Skeletal muscle satellite cell (primary cell): ENCODE measurements at regions not wholly inside any gene's neighbourhood (a gene's known extent, or its start where the extent isn't known, plus 50 kb on each side); places are given as distances from the start of the nearest gene placed in this dataset.
"Not testable (repeated sequence)": the region's sequence is repeated elsewhere in the genome, so short reads cannot be mapped to it uniquely, and the experiment has no call there.

Source experiments
- H3K27me3 ChIP-seq: 2 replicates; pipeline ENCODE4 v1.7.0; 2013; ENCODE audit warnings: low read length; ENCODE audit not compliant: control insufficient read depth, insufficient read depth
- H3K36me3 ChIP-seq: 2 replicates; pipeline ENCODE4 v1.7.0; 2013; ENCODE audit warnings: mild to moderate bottlenecking, control low read depth, low read length; ENCODE audit not compliant: insufficient read depth
- H3K4me1 ChIP-seq: 2 replicates; pipeline ENCODE4 v1.7.0; 2013; ENCODE audit warnings: low read length; ENCODE audit not compliant: control insufficient read depth, insufficient read depth
- H3K4me2 ChIP-seq: 2 replicates; pipeline ENCODE4 v1.7.0; 2013; ENCODE audit warnings: mild to moderate bottlenecking, low read length
- H3K4me3 ChIP-seq: 2 replicates; pipeline ENCODE4 v1.7.0; 2013; ENCODE audit warnings: low read length
- H3K9ac ChIP-seq: 2 replicates; pipeline ENCODE4 v1.7.0; 2013; ENCODE audit warnings: mild to moderate bottlenecking, low read depth, low read length, moderate library complexity
- H3K9me3 ChIP-seq: replicated peaks from 2 replicates; pipeline ENCODE4 v1.7.0; 2013; ENCODE audit warnings: mild to moderate bottlenecking, control low read depth, low read length

DNA sequence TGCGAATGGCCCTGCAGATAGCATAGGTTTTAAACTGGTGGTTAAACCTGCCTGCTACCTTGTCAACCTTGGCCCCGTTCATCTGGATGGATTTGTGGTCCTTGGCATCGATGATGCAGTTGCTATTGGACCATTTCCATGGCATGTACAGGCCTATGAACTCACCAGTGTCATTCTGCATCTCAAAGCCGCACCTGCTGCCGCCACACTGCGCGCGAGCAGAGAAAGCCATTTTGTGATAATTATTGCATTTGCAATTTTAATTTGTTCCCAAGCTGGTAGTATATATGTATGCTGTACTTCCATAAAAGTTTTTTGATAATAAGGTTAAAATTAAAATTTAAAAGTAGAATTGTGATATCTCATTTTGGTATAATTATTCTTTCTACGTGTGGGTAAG is 94.8 kb upstream of the UXS1 start:
- Histone ChIP-seq H3K4me2 (no peak overlapping the region), H3K9me3 (no peaks in the 10 kb centered on the region), H3K4me3 (no peak overlapping the region), H3K4me1 (no peaks in the 10 kb centered on the region), H3K27me3 (peaks cover 14% of the 10 kb centered on the region), H3K36me3 (no peaks in the 10 kb centered on the region), H3K9ac (no peak overlapping the region)

DNA sequence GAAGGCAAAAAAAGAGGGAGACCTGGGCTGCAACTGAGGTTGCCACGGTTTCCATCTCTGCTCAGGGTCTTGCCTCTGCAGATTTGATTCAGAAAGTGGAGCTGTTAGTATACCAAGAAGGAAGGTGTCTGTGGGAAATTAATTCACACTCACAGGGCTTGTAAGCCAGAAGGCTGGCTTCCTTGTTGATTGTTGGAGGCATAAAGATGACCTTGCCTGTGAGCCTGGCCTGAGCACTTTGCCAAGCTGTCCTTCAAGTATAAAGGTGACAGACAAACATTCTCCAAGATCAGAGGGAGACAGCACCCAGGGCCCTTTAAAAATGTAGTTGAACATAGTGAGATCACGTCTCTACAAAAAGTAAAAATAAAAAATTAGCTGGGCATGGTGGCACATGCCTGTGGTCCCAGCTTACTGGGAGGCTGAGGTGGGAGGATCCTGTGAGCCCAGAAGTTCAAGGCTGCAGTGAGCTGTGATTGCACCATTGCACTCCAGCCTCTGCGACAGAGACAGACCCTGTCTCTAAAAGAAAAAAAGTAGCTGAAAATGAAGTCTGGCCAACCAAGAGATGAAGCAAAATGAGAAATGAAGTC is 91.2 kb upstream of the UXS1 start:
- H3K4me3 ChIP-seq = no peak overlapping the region
- H3K4me2 ChIP-seq = no peak overlapping the region
- no peaks in the 10 kb centered on the region for H3K36me3 ChIP-seq
- no peaks in the 10 kb centered on the region for H3K9me3 ChIP-seq
- peaks cover 23% of the 10 kb centered on the region for H3K27me3 ChIP-seq
- no peak overlapping the region for H3K9ac ChIP-seq
- no peaks in the 10 kb centered on the region for H3K4me1 ChIP-seq

DNA sequence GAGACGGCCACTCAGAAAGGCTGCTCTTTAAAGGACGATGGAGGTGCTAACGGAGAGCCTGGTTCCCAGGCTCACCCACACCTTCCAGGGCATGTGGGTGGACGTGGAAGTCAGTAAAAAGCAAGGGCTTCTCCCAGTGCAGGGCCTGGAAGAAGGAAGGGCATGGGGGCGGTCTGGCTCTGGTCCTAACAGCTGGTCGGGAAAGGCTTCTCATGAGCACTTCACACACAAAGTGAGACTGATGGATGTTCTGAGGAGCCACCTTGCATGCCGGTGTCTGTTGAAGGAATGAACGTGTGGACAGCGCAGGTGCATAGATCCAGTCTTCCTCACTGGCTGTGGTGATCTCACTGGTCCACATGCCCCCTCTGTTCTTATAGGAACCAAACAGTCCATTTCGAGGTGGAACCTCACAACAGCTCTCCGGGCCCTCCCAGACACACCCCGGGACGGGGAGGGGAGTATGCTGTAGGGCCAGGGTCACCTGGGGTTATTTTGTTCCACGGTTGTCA is 90.6 kb upstream of the UXS1 start:
- Histone ChIP-seq H3K36me3 (no peaks in the 10 kb centered on the region), H3K4me1 (no peaks in the 10 kb centered on the region), H3K27me3 (peaks cover 23% of the 10 kb centered on the region)

DNA sequence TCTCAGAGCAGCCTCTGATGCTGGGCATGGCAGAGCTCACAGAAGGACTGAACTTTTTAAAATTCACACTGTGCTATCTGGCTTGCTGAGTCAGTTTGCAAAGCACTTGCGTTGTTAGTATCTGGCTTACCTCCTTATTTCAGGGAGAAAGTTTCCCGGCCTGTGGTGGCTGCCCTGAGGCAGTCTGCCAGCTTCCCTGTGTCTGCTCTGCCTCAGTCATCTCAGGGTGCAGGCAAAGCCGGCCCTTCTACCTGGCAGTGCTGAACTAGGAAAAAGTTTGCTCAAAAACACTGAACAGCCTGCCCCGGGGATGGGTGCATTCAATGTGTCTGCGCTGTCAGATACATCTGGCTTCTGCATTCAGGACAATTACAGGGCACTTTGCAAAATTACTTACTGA is 90.2 kb upstream of the UXS1 start:
- Histone ChIP-seq H3K9me3 (no peaks in the 10 kb centered on the region), H3K36me3 (no peaks in the 10 kb centered on the region), H3K4me3 (no peak overlapping the region), H3K27me3 (peaks cover 23% of the 10 kb centered on the region), H3K9ac (no peak overlapping the region), H3K4me1 (no peaks in the 10 kb centered on the region), H3K4me2 (no peak overlapping the region)

More for the DNA sequence above, 90.6 kb upstream of the UXS1 start:
- no peak overlapping the region for H3K4me3 ChIP-seq
- H3K4me2 ChIP-seq = no peak overlapping the region
- H3K9ac ChIP-seq = no peak overlapping the region
- no peaks in the 10 kb centered on the region for H3K9me3 ChIP-seq

DNA sequence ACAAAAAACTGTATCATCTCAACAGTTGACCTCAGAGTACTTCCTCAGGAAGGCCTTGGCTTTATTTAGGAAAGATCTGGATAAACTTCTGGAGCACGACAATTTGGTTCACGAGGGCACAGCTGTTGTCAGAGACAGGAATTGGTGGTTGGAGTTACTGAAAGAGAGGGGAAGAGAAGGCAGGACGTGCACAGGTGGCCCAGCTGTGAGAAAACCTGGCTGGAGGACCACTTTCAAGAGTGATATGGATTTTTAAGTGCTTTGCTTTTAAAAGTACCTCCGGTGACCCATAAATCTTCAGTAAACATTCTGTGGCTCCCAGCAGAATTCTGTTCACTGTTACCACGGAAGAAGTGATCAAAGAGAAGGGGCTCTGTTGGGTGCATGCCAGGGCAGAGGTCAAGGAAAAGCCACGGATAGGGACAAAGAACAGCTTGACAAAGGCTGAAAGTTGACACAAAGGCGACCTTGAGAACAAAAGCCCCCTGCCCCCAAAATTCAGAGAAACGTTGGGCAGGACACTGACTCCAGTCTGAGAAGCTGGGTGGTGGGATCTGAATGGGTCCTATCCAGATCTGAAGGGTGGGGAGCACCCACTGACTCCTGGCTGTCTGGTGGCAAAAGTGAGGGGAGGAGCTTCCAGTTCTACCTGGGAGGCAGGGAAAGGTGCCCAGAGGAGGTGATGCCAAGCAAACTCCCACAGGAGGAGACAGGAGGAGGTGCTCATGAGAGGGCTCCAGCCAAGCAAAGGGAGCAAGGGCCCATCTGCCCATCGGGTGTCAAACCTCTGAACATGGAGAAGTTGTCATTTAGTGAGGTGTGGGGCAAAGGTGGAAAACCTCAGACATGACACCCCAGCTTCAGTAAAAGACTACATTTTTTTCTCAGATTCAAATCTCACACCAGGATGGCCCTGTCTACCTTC is 89.4 kb upstream of the UXS1 start:
- H3K27me3 ChIP-seq = peaks cover 23% of the 10 kb centered on the region
- H3K9ac ChIP-seq, H3K4me3 ChIP-seq, H3K4me1 ChIP-seq, H3K36me3 ChIP-seq, H3K9me3 ChIP-seq, H3K4me2 ChIP-seq: not testable (repeated sequence)

DNA sequence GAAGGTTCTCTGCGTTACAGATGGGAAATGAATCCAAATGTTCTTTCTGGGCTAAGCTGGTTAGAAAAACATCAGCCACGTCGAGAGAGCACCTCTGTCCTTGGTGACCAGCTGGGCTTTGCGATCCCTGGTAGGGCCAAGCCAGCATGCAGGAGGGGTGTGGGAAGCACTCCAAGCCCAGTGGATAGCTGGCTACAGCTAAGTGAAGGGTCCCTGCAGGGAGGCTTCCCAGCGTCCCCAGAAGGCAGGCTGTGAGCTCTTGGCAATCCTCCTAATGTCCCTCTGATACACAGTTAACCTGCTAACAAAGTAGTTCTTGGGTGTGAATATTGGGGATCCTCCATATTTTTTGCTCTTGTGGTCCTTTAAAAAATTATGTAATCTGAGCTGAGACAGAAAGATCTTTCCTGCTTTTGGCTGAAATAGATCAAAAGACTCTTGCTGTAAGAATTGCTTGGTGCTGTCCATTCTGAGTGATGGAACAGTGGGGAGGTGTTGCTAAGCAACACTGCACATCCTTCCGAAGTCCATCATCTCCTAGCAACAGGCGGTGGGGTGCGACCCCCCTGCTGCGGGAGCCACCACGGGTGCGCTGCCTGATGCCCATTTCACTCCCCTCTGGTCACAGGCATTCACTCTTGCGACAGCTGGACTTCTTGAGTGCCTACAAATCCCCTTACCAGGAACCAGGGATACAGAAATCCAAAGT is 88.5 kb upstream of the UXS1 start:
- no peak overlapping the region for H3K9ac ChIP-seq
- H3K4me3 ChIP-seq = no peak overlapping the region
- H3K36me3 ChIP-seq = no peaks in the 10 kb centered on the region
- H3K9me3 ChIP-seq = no peaks in the 10 kb centered on the region
- H3K27me3 ChIP-seq = peaks cover 23% of the 10 kb centered on the region
- H3K4me2 ChIP-seq = no peak overlapping the region
- H3K4me1 ChIP-seq = no peaks in the 10 kb centered on the region

DNA sequence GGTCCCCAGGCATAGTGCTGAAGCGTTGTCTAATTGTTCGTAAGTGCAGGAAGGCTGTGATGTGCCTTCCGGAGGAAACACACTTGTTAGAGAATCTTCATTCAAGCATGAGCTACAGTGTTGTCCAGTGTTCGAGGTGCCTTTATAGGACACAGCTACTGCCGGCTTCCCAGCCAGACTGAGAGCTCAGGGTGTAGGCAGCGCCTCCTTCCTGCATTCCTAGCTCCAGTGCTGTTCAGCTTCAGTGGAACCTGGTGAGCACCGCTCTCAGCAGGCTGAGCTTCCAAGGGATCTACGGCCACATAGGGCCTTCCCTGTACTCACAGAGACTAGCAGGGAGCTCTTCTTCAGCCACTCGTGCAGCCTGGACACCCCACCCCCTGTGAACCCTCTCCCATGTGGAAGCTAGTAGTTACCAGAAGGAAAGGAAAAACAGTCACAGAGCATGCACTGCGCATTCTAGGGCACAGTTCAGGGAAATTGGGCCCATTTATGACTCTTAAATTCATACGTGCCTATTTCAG is 87.9 kb upstream of the UXS1 start:
- not testable (repeated sequence) for H3K36me3 ChIP-seq, H3K9ac ChIP-seq, H3K4me1 ChIP-seq, H3K9me3 ChIP-seq, H3K4me3 ChIP-seq, H3K4me2 ChIP-seq
- peaks cover 23% of the 10 kb centered on the region for H3K27me3 ChIP-seq

DNA sequence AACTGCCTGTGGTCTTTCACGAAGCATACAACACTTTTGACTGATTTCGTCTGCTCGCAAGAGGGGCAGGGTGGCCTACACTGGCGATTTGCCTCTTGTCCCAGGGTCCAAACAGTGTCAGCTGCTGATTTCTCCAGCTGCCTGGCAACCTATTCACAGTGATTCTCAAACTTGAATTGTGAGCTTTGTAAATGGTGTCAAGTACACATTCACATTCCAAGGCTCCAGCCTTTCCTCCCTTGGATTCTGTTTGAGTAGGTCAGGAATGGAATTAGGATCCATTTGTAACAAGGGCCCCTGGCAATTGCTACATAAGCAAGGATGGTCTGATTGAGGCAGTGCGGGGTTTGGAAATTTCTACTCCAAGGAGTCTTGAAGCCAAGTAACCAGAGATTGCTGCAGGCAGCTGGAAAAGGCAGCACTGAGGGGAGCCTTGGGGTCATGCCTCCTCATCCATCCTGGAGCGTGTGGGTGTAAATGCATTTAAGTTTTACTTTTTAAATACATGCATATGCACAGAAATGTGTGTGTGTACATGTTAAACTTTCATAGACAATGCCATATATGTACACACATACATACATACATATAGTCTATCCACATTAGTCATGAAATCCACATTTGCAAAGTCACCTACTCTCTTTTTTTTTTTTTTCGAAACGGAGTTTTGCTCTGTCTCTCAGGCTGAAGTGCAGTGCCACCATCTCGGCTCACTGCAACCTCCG is 86.8 kb upstream of the UXS1 start:
- Histone ChIP-seq H3K4me2 (no peak overlapping the region), H3K9ac (no peak overlapping the region), H3K9me3 (no peaks in the 10 kb centered on the region), H3K4me3 (no peak overlapping the region), H3K27me3 (peaks cover 23% of the 10 kb centered on the region), H3K36me3 (no peaks in the 10 kb centered on the region), H3K4me1 (no peaks in the 10 kb centered on the region)

DNA sequence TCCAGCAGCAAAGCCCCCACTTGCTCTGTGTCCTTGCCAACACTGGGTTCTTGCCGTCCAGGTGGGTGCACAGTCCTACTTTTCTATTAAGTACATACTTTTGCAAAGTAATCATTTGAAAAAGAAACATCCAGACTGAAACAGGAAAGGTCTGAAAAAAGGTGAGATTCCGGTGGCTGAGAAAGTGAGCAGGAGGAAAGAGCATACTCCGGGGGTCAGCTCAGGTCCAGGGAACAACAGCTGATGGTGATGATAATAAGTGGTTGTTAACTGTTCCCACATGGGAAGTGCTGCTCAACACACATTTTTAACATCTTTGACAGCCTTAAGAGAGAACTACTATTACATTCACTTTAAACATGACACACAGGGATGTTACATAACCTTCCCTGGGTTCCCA is 86.1 kb upstream of the UXS1 start:
- Histone ChIP-seq H3K4me2 (no peak overlapping the region), H3K9me3 (no peaks in the 10 kb centered on the region), H3K27me3 (peaks cover 21% of the 10 kb centered on the region), H3K4me3 (no peak overlapping the region), H3K4me1 (no peaks in the 10 kb centered on the region), H3K9ac (no peak overlapping the region), H3K36me3 (no peaks in the 10 kb centered on the region)

DNA sequence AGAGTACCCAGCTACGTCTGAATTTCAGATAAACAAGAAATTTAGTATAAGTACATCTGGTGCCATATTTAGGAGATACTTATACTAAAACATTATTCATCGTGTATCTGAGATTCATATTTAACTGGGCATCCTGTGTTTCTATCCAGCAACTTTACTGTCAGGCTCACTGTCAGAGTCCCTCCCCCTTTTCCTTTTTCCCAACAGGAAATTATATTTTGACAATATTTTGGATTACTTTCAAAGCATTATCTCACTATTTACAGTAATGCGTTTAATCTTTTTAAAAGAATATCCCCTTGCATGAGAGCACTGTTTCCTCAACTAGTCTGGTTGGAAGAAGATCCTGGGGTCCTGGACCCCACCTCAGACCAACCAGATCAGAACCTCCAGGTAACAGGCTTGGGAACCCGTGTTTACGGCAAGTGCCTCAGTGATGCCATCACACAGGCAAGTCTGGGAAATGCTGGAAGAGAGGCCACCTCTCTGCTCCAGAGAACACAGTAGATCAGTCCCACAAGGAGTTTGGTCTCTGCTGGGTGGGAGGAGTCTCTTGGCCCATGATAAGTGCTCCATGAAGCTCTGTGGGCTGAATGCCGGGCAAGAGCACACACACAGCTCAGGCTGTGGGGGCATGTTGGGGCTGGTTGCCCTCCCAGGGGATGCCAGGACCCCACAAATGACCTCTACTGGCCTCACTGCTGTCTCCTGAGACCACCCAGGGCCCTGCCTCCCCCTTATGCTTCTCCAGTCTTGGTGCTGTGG is 84.2 kb upstream of the UXS1 start:
- Histone ChIP-seq H3K4me1 (no peaks in the 10 kb centered on the region), H3K4me2 (no peak overlapping the region), H3K27me3 (peaks cover 8% of the 10 kb centered on the region), H3K9me3 (no peaks in the 10 kb centered on the region), H3K9ac (no peak overlapping the region), H3K4me3 (no peak overlapping the region), H3K36me3 (no peaks in the 10 kb centered on the region)
